Lung (tissue), 11 donors: ENCODE measurements at regions not wholly inside any gene's neighbourhood (a gene's known extent, or its start where the extent isn't known, plus 50 kb on each side); places are given as distances from the start of the nearest gene placed in this dataset.

Experiments
- ATAC-seq: fragments of 200-7000 bp; cut with Tn5 transposase; one replicate; pipeline ENCODE4 v1.9.1; 2020; ENCODE audit warnings: moderate number of reproducible peaks; ENCODE audit not compliant: insufficient read depth, low FRiP score
- DNase-seq, 3 donors: peaks; one replicate each; pipeline ENCODE4 v3.0.0-alpha.2; 2013 to 2017
- H3K27ac ChIP-seq, 2 donors: one replicate each; pipeline ENCODE4 v1.5.1; 2013; ENCODE audit warnings: mild to moderate bottlenecking in 2 of 2, moderate library complexity in 2 of 2, control low read depth in 1 of 2, inconsistent platforms in 1 of 2, low read depth in 1 of 2, low read length in 1 of 2
- H3K27me3 ChIP-seq, 3 donors: one replicate each; pipeline ENCODE4 v1.5.1; 2013; ENCODE audit warnings: low read length in 2 of 3; ENCODE audit not compliant: control insufficient read depth in 3 of 3, insufficient read depth in 3 of 3
- H3K36me3 ChIP-seq, 4 donors: one replicate each; pipeline ENCODE4 v1.5.1; 2013; ENCODE audit warnings: low read length in 4 of 4, mild to moderate bottlenecking in 1 of 4, moderate library complexity in 1 of 4; ENCODE audit not compliant: control insufficient read depth in 4 of 4, insufficient read depth in 4 of 4
- H3K4me1 ChIP-seq, 5 donors: one replicate each; pipeline ENCODE4 v1.5.1; 2013; ENCODE audit warnings: low read length in 5 of 5, mild to moderate bottlenecking in 2 of 5, moderate library complexity in 1 of 5; ENCODE audit not compliant: control insufficient read depth in 5 of 5, insufficient read depth in 5 of 5
- H3K4me3 ChIP-seq: one replicate; pipeline ENCODE4 v1.5.1; 2013; ENCODE audit warnings: mild to moderate bottlenecking, control low read depth, moderate library complexity
- H3K9ac ChIP-seq, 2 donors: one replicate each; pipeline ENCODE4 v1.5.1; 2013; ENCODE audit warnings: low read length in 2 of 2, control low read depth in 1 of 2; ENCODE audit not compliant: insufficient read depth in 1 of 2
- H3K9me3 ChIP-seq, 4 donors: one replicate each; pipeline ENCODE4 v1.5.1; 2013; ENCODE audit warnings: low read length in 3 of 4, mild to moderate bottlenecking in 1 of 4, moderate library complexity in 1 of 4; ENCODE audit not compliant: control insufficient read depth in 4 of 4, insufficient read depth in 3 of 4
- WGBS, 2 donors: extraction: QIAGEN DNeasy Blood & Tissue Kit; methylation state at CpG; one replicate each; pipeline ENCODE4 v1.1.7; 2013; 5-methylcytosine and 5-hydroxymethylcytosine counted together
- TF ChIP-seq, protein P1 (sequence below): IDR thresholded peaks from 2 replicates; pipeline ENCODE4 v1.5.1; 2012; ENCODE audit warnings: mild to moderate bottlenecking; ENCODE audit errors: control extremely low read depth, extremely low read depth
- donor health status: control.
- donor health status: control.
- donor health status: Bipolar disorder and iron deficiency.
- donor health status: healthy.
- donor health status: DM: yes; HTN: yes; CAD: no.

DNA sequence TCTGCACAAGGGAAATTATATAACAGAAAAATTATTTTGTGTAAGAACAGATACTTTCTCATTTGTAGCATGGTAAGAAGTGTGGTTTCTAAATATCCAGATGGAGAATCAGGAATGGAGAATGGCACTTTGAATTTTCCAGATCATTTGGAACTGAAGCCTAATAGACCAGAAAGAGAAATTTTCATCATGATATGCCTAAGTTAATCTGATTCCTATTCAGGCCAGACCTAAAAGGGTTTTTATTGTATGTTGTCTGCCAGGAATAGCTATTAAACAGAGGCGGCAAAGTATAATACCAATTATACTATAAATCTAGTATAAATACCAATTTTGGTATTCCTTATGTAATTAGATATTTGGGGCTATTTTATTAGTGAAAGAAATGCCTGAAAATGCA, 382.7 kb upstream of the FAR2 start:
- DNase-seq (no peak), ATAC-seq (no peak)
- Histone ChIP-seq H3K27me3 (no peaks in the 10 kb centered on the region), H3K4me3 (no peak overlapping the region), H3K9me3 (no peaks in the 10 kb centered on the region), H3K27ac (no peak overlapping the region), H3K9ac (no peak overlapping the region), H3K36me3 (no peaks in the 10 kb centered on the region), H3K4me1 (peaks cover 0 to 3% (median 0%) of the 10 kb centered on the region in 5 donors)
- WGBS, 2 donors, result 92 to 94% methylated on average over 1 of the region's 1 CpG
- TF ChIP-seq, protein P1, sequence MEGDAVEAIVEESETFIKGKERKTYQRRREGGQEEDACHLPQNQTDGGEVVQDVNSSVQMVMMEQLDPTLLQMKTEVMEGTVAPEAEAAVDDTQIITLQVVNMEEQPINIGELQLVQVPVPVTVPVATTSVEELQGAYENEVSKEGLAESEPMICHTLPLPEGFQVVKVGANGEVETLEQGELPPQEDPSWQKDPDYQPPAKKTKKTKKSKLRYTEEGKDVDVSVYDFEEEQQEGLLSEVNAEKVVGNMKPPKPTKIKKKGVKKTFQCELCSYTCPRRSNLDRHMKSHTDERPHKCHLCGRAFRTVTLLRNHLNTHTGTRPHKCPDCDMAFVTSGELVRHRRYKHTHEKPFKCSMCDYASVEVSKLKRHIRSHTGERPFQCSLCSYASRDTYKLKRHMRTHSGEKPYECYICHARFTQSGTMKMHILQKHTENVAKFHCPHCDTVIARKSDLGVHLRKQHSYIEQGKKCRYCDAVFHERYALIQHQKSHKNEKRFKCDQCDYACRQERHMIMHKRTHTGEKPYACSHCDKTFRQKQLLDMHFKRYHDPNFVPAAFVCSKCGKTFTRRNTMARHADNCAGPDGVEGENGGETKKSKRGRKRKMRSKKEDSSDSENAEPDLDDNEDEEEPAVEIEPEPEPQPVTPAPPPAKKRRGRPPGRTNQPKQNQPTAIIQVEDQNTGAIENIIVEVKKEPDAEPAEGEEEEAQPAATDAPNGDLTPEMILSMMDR, result no peak

DNA sequence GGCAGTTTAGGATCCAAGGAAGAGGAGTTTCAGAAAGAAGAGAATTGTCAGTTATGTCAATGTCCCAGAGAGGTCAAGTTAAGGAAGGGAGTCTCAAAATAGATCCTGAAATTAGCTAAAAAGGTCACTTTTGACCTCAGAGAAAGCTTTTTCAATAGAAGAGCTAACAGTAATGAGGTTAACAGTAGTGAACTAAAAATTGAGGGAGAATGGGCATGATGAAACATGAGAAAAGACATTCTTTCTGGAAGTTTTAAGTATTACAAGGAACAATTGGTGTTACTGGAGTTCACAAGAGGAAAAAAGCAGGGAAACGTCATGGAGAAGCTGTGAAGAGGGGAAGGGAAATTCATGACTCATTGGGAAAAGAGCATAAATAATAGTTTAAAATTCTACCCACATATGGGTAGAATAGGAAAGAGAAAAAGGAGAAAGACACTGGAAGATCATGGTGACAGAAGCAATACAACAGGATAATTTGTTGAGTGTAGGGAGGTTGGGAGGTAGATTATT, 381.2 kb upstream of the FAR2 start:
- Histone ChIP-seq H3K9me3 (no peaks in the 10 kb centered on the region), H3K4me3 (no peak overlapping the region), H3K27ac (no peak overlapping the region), H3K36me3 (no peaks in the 10 kb centered on the region), H3K4me1 (peaks cover 0 to 3% (median 0%) of the 10 kb centered on the region in 5 donors), H3K27me3 (no peaks in the 10 kb centered on the region), H3K9ac (no peak overlapping the region)
- TF ChIP-seq, protein P1, result no peak
- DNase-seq (no peak), ATAC-seq (no peak)
- WGBS, 2 donors, result 45 to 67% methylated on average over 1 of the region's 1 CpG

DNA sequence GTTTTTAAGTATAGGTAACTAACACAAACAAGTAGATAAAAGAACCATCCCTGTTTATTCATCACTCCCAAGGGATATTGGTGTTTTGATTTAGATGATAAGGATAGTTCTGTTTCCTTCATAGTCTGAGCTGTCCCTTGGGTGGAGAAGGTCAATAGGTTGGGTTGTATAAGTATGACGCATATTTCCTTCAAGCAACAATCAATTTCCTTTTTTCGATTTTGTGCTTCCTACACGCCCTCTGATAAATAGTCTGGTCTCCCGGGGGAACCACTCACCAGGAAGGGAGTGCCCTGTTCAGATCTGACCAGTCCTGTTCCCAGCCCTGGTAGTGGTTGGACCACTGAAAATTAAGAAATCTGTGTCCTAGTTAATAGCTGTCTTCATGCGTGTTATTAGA, 378.8 kb upstream of the FAR2 start:
- Histone ChIP-seq H3K27me3 (no peaks in the 10 kb centered on the region), H3K27ac (peak overlapping the region in 1 of 2 donors; percentile 33), H3K36me3 (no peaks in the 10 kb centered on the region), H3K9ac (no peak overlapping the region), H3K4me3 (no peak overlapping the region), H3K9me3 (peaks cover 0 to under 1% (median 0%) of the 10 kb centered on the region in 4 donors), H3K4me1 (peaks cover 0 to 3% (median 0%) of the 10 kb centered on the region in 5 donors)
- DNase-seq (no peak), ATAC-seq (peak; percentile 62)
- 59 to 60% methylated on average over 5 of the region's 5 CpGs for WGBS, 2 donors
- TF ChIP-seq, protein P1, result no peak

DNA sequence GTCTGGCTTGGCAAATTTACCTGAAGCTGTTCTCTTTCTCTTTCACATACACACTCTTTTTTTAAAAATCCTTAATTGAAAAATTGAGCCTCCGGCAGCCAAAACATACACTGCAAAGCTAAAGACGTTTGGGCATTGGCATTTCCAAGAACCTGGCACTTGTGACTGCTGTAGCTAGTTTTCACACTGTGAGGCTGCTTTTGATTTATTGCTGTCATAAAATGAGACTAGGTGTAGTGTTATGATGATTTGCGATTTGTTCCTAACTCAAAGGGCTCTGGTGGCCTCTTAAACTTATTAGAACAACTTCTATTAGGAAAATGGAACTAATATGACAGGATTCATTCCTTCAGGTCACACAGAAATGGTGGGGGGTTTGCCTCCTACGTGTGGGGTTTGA, 377.1 kb upstream of the FAR2 start:
- ATAC-seq, result no peak
- Histone ChIP-seq H3K9ac (no peak overlapping the region), H3K4me3 (no peak overlapping the region), H3K4me1 (peaks cover 0 to 3% (median 0%) of the 10 kb centered on the region in 5 donors), H3K27ac (no peak overlapping the region), H3K27me3 (no peaks in the 10 kb centered on the region), H3K9me3 (peaks cover 0 to 2% (median 0%) of the 10 kb centered on the region in 4 donors), H3K36me3 (no peaks in the 10 kb centered on the region)
- 54 to 65% methylated on average over 4 of the region's 4 CpGs for WGBS, 2 donors
- DNase-seq, result no peak
- TF ChIP-seq, protein P1, result no peak
